DOHH2 (cell line): ENCODE measurements at regions not wholly inside any gene's neighbourhood (a gene's known extent, or its start where the extent isn't known, plus 50 kb on each side); places are given as distances from the start of the nearest gene placed in this dataset.
"Not testable (repeated sequence)": the region's sequence is repeated elsewhere in the genome, so short reads cannot be mapped to it uniquely, and the experiment has no call there.

Experiments used
- CTCF ChIP-seq: fragments of 200-600 bp; sonication (generic); IDR thresholded peaks from one replicate; pipeline ENCODE4 v1.5.1; 2014; ENCODE audit warnings: antibody characterized with exemption, mild to moderate bottlenecking, low read depth, low read length; ENCODE audit not compliant: poor library complexity, severe bottlenecking
- EZH2phosphoT487 ChIP-seq: fragments of 200-600 bp; sonication (generic); IDR thresholded peaks from 2 replicates; pipeline ENCODE4 v1.6.1; 2017; ENCODE audit warnings: borderline replicate concordance, mild to moderate bottlenecking, antibody characterized with exemption, low read length, moderate library complexity, mixed read lengths

DNA sequence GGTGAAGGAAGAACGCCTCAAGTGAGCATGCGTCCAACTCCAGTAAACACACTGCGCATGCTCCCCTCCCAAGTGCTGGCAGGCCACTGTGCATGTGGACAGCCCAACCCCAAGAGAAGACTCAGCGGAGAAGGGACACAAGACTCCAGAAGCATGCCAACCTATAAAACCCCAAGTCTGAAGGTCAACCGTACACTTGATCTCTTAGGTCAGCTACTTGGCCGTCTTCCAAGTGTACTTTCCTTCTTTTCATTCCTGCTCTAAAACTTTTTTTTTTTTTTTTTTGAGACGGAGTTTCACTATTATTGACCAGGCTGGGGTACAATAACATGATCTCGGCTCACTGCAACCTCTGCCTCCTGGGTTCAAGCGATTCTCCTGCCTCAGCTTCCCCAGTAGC lies 401.2 kb upstream of the USP9Y start:
- TF ChIP-seq EZH2phosphoT487, CTCF: not testable (repeated sequence)
